GM19025 (cell line): ENCODE measurements at regions not wholly inside any gene's neighbourhood (a gene's known extent, or its start where the extent isn't known, plus 50 kb on each side); places are given as distances from the start of the nearest gene placed in this dataset.

Experiments
- ATAC-seq: cut with Tn5 transposase; IDR thresholded peaks from one replicate; pipeline ENCODE4 v1.9.1; 2021; ENCODE audit warnings: mild to moderate bottlenecking, low read depth, moderate library complexity; ENCODE audit not compliant: unreplicated experiment

DNA sequence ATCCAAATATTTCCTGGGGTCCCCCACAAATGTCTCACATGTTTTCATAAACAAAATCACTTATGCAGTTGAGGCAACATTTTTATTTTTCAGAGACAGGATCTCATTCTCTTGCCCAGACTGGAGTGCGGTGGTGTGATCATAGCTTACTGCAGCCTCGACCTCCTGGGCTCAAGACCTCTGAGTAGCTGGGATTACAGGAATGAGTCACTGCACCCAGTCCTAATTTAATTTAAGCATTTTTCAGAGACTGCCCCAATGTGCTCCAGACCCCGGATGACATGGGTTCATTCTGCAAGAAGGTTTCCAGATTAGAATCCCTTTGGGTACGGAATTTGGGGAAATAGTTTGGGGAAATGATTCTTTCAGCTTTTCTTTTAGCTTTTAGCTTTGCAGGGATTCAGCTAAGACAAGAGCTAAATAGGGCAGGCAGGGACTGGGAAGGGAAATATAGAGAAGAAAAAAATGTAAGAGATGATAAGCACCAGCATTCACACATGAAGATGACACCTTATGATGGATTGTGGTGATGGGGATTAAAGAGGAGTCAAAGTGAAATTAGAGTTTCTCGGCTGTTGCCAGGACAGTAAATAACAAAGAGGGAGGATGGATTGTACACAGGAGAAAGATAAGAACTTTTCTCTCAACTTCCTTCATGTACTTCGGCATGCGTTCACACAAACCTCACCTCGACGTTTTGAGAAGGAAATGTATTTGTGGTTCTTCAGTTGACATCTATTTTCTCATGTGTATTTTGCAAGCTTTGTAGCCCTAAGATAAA, 169.4 kb upstream of the TAB2 start:
- ATAC-seq, result no peak

DNA sequence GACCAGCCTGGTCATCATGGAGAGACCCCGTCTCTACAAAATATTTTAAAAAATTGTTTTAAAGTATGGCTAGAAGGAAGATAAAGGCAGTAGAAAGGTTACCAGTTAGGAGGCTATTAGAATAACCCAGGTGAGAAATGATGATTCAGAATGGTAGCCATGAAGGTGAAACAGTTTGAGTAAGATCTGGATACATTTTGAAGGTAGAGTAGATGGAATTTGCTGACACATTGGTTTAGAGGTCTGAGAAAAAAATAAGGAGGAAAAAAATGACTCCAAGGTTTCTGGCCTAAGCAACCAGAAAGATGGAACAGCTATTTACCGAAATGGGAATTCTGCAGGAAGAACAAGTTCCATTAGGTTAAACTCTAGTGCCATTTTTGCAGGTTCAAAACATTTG, 167.9 kb upstream of the TAB2 start:
- no peak for ATAC-seq

DNA sequence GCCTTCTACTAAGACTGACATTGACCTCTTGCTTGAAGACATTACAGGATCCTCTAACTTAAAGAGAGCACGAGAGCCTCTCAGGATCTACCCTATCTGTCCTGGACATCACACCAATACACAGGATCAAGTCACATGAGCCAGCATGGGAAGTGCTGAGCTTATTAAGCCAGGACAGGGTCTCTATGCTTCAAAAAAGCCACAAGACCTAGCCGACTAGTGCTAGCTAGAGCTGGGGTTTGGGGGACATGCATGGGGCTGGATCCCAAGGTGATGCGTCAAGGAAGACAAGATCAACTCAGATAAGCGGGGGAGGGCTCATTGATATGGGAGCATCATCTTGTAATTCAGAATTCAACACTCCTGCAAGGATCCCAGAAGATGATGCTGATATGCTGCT, 167.2 kb upstream of the TAB2 start:
- ATAC-seq, result no peak

DNA sequence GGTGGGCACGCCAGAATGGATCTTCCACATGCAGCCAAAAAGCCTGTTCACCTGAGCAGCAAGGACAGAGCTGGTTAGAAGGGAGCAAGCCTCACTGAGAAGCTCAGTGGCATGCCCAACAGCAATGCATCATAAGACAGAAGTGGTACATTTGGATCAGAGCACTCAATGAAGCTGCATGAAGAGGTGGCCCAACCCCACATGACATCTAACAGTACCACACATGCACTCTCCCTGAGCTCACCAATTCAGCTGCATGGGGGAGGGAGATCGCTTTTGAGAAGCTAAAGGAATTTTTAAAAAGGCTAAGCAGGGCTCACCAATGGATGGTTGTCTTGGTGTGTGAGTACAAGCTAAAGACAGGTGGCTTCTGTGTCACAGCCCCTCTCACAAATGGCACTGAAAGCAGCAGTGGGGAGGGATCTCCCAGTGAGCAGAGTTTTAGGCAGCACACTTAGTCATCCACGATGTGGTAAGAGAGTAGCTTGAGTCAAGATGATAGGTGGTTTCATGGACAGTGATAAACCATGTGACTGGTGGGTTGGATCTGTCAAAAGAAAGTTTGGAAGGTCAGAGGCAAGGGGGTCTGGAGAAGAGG, 166.6 kb upstream of the TAB2 start:
- no peak for ATAC-seq

DNA sequence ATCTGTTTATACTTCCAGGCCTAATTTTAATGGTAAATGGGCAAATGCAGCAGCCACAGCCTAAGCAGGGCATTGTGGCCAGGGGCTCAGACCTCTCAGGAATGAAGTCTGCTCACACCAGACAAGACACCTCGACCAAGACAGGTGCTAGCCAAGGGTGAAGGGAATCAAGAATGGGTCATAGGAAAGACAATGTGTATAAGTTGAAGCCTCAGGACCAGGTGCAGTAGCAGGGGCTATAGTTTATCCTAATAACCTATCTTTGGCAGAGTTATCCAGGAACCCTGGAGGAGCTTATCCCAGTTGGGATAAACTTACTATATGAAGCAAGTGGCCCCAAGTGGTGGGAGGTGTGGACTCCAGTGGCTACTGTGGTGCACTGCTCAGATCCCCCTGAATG, 165.0 kb upstream of the TAB2 start:
- no peak for ATAC-seq

DNA sequence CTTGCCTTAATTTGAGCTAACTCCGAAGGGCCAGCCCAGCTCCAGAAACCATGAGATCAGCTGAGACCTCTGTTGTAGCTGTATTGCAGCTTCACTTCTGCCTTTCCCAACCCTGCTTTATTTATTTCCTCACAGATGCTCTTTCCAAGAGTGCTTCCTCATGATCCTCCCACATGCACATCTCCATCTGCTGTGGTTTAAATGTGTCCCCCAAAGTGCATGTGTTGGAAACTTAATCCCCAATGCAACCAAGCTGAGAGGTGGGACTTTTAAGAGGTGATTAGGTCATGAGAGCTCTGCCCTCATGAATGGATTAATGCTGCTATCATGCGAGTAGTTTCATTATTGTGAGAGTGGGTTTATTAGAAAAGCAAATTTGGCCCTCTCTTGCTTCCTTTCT, 164.4 kb upstream of the TAB2 start:
- no peak for ATAC-seq

DNA sequence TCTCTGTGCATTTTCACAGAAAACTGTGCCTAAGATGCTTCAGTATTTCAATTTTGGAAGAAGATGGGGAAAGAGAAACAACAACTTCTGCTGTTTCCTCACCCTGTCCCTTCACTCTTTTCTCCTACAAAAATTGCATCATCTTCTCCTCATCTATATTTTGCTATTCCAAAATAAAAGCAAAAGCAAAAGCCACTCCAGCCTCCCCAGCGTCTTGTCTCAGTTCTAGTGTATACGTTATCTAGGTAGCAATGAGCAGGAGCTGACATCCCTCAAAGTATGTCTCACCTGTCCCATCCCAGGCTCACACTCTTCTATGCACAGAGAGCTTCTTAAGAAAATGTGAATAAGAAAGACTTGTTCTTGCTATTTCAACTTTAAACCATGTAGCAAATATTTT, 163.8 kb upstream of the TAB2 start:
- ATAC-seq, result no peak

DNA sequence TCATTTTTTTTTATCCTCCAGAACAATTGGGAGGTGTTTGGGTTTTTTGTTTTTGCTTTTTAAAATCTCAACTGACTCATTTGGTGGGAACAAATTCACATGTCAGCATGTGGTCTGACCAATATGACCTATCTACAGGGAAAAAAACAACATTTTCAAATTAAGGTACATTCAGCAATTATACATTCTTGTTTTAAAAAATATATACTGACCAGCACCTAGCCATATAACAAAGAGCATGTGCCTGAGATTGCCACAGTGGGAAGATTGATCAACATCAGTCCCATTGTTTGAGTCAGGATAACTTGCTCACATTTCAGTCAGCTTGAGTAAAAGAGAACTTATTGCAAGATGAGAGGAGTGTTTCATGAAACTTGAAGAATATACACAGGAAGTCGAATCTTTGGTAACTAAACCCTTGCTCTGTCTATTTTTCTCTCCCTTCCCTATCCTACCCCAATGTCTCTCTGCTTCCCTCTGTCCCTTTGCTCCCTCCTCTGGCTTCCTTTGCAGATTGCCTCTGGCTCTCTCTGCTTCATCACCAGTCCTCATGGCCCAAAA, 163.2 kb upstream of the TAB2 start:
- ATAC-seq, result no peak

DNA sequence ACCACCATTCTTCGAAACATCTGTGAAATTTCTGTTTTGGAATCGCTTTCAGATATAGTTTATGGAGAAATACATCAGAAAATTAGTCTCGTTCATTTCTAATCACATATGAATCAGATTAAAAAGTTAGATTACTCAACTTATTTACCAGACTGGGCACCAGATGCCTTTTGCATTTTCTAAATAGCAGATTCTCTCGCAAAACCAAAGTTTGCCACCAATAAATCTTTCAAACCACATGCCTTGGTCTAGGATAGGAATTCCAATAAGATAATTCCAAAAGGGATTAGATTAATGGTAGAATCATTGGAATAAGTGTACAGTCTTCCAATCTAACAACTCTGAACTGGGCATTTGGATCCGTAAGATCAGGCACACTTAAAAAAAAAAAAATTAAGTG, 160.4 kb upstream of the TAB2 start:
- no peak for ATAC-seq

DNA sequence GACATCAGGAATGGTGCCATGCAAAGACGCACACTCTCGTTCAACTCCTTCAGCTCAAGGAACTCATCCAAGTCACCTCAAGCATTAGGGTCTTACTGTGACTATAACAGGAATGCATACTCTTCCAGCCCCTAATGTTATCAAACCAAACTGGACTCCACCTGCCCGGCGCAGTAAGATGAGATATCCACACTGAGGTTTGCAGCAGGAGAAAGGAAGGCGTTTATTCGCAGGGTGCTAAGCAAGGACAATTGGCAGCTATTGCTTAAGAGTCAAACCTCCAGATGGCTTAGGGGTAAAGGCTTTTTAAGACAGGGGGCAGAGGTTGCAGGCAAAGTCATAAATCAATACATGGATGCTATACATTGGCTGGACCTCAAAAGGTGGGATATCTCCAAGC, 159.4 kb upstream of the TAB2 start:
- no peak for ATAC-seq

DNA sequence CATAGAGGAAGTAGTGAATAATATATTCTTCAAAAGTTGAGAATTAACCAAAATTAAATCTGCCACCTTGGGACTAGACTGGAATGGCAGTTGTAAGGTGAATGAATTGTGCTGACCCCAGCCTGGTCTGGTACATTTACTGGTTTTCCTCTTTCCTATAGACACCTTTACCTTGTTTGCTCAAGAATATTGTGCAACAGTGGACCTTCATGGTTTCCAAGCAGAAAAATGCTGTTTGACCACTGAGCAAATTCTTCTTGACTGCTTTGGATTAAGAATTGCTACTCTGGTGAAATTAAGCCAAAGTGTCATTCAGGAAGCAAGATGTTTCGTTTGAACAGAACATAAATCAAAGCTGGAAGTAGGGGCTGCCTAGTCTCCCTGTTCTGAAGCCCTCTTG, 156.6 kb upstream of the TAB2 start:
- ATAC-seq, result no peak

DNA sequence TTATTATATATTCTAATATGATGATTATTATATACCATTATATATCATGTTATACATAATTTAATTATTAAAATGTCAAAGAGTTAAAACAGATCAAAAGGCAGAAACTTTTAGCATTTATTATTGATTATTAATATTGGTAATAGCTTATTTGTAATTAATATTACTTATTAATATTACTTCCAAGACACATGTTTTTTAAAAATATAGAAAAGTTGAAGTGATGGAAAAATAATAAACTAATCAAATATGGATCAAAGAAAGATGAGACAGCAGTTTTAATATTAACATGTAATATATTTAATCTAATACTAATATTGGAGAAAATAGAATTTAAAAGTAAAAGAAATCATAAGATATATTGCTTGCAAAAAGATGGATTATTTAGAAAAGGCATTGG, 154.6 kb upstream of the TAB2 start:
- ATAC-seq, result no peak

DNA sequence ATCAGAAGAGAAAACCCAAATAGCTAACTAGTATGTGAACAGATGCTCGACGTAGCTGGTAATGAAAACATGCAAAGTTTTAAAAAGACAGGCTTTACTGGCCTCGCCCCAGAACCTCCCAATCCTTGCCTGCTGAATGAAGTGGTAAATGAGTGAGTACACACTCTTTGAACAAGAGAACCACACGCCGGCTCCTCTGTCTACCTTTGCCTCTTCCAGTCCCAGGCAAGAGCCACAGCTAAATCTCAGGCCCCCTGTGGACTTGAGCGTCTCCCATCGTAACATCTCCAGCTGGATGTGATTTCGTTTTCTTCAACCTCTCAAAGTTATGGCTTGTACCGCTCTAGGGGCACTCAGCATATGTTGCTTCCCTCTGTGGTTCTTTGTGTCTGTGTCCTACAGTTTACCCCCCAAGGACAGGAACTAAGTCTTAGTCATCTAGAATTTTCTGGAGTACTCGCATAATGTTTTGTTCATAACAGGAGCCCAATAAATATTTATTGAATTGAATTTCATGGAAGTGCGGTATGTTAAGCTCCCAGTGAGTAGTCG, 153.2 kb upstream of the TAB2 start:
- ATAC-seq, result no peak

DNA sequence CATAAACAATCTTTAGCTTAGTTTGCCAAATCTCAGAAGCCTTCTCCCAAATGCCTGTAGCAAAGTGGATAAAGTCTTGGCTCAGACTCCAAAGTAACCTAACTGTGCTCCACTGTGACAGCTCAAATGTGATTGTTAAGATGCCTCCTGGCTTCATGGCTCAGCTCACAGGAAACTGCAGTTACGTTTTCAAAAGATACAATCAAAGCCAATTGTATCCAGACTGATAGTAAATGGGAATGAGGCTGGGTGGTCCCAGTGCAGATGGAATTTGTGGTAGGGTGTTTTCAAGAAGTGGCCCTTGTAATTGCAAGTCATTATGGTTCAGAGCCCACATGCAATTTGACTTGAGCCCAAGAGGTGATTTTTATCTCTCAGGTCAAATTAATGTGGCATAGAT, 151.2 kb upstream of the TAB2 start:
- no peak for ATAC-seq

DNA sequence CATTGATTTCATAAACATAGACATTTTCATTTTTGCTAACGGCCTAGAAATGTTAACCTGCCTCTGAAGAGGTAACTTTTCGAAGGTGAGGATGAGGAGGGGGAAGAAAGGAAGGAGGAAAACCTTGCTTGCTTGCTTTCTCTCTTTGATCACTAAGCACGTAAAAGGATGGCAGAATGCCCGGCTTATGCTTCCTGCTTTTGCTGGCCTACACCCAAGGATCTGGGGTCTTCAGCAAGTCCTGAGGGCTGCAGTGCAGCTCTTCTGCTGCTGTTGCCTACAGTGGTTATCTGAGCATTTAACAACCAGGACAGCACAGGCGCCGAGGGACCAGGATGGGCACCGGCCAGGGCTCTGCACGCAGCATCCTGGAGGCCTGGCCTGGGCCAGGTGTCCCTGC, 150.8 kb upstream of the TAB2 start:
- no peak for ATAC-seq

DNA sequence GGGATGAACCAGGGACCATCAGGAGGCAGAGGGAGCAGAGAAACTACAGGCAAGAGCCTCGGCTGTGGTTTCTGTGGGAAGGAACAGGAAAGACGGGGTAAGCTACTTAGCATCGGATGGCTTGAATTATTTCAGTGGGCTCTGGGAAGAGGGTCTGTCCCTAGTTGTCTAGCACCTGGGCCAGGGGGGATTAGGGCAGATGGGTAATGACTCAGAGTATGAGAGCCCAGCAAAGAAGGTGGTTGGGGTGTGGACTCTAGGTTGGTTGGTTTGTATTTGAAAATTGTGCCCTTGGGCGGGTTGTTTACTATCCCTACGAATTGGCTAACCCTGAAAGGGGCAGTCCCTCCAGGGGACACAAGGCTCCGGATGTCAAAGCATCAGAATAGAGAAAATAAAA, 148.5 kb upstream of the TAB2 start:
- ATAC-seq, result no peak

DNA sequence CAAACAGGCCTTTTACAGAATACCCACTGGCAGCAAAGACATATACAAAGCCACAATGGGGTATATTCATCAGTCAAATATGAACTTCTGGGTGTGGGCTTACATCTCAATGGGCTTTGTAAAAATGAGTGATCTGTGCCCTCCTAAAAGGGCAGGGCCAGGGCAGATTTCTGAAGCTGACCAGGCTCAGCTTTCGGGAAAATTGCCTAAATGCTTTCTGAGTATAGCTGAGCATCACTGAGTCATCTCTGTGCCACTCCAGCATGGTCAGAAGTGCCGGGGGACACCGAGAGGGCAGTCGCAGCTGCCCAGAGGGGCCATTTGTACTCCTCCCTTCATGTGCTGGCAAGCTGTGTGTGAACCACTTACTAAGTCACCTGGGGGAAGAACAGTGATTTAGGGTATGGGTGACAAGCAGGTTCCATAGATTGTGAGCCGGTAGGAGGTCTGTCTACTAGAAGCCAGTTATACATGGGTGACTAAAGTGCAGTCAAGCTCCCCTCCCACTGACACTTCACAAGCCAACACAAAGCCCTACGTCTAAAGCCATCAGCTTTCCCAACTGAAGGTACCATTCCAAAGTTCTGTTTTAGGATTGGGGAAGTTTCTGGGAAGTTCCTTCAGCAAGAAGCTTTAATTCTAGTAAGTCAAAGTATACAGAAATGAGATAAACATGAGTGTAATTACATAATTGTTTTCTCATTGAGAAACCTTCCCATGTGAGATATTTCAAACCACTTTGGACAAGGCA, 147.6 kb upstream of the TAB2 start:
- ATAC-seq, result no peak

DNA sequence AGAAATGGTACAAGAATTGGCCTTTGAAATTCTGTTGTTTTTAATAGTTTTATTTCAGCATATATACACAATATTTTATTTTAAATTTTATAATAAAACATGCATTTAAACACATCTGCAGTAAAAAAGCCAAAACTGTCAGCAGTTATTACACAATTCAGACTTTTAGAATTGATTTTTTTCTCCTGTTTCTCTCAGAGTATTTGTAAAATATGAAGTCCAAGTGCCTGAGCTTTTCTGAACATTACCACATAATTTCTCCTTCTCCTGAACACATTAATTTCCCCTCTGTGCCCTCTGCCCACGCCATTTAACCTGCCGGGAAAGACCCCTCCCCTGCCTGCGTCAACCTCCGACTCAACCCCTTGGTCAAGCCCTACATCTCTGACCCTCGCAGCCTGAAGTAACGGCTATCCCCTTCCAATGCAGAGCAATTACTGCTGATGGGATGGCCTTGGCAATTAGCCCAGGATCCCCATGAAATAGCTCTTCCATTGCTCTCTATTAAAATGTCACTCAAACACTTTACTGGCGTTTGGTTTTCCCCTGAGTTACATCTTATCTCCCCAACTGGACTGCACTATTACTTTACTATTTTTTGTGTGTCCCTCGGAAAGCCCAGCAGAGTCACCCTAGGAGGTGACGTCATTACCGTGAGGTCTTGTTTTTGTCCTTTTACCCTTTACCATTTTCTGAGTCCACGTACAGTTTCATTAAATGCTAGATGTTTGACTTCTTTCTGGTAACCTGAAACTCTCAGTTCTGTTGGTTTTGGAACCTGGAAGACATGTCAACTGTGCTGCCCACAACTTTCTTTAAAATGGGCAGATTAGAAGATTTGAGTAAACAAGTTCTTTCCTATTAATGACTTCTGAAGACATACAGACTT, 146.7 kb upstream of the TAB2 start:
- ATAC-seq, result no peak

DNA sequence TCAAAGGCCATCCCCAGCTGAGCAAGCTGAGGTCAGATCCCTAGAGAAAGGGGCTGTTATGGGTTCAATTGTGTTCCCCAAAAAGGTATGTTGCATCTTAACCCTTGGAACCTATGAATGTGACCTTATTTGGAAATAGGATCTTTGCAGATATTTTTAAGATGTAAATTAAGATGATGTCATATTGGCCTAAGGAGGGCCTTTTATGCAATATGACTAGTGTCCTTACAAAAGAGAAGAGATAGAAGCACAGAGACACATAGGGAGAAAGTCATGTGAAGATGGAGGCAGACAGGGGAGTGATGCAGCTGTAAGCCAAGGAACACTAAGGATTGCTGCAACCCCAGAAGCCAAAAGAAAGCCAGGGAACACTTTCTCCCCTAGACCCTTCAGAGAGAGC, 144.3 kb upstream of the TAB2 start:
- ATAC-seq, result no peak

DNA sequence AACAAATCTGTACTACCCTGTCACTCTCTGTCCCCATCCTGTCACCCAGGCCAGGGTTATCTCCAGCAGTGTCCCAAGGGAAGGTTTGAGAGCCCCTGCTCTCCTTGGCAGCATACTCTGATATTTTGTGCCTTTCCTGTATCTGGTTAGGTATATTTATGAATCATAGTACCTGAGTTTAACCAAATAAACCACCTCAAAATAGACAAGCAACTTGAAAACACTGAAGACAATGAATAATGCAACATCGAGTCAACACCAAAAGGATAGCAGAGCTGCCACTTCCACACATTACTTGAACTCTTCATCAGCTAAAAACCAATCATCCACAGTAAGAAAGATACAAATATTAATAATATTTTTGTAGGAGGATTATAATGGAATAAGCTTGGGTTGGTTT, 142.6 kb upstream of the TAB2 start:
- ATAC-seq, result no peak
